HFF-Myc (cell line): ENCODE measurements at regions not wholly inside any gene's neighbourhood (a gene's known extent, or its start where the extent isn't known, plus 50 kb on each side); places are given as distances from the start of the nearest gene placed in this dataset.

Source experiments
- DNase-seq: peaks from one replicate; pipeline ENCODE4 v3.0.0-alpha.2; 2011; ENCODE audit warnings: low read depth; ENCODE audit errors: extremely low read depth
- H3K4me3 ChIP-seq: replicated peaks from 2 replicates; pipeline ENCODE4 v1.5.1; 2011; ENCODE audit warnings: low read depth, mild to moderate bottlenecking, control low read depth, low read length
- TF ChIP-seq, protein P1 (sequence below): IDR thresholded peaks from 2 replicates; pipeline ENCODE4 v1.5.1; 2012; ENCODE audit warnings: mild to moderate bottlenecking, low read depth, low read length, control low read depth; ENCODE audit errors: missing control alignments

DNA sequence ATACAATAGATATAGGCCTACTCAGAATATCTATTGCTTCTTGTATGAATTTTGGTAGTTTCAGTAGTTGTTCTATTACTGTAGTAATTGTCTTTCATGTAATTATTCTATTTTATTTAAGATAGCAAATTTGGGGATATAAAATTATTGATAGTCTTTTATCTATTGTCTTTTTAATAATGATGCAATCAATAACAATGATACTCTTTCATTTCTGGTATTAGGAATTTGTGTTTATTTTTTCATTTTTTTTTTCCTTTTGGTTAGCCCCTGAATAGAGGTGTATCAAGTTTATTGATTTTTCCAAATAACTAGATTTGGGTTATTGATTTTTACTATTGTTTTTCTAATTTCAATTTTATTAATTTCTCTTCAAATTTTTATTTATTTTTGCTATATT, 1503.7 kb downstream of the REEP3 start:
- no peak overlapping the region for H3K4me3 ChIP-seq
- TF ChIP-seq, protein P1, sequence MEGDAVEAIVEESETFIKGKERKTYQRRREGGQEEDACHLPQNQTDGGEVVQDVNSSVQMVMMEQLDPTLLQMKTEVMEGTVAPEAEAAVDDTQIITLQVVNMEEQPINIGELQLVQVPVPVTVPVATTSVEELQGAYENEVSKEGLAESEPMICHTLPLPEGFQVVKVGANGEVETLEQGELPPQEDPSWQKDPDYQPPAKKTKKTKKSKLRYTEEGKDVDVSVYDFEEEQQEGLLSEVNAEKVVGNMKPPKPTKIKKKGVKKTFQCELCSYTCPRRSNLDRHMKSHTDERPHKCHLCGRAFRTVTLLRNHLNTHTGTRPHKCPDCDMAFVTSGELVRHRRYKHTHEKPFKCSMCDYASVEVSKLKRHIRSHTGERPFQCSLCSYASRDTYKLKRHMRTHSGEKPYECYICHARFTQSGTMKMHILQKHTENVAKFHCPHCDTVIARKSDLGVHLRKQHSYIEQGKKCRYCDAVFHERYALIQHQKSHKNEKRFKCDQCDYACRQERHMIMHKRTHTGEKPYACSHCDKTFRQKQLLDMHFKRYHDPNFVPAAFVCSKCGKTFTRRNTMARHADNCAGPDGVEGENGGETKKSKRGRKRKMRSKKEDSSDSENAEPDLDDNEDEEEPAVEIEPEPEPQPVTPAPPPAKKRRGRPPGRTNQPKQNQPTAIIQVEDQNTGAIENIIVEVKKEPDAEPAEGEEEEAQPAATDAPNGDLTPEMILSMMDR, result no peak
- DNase-seq, result no peak

GRCh38 chr10:65030263-65030662, 1509.1 kb downstream of the REEP3 start:
- TF ChIP-seq, protein P1, result no peak
- no peak overlapping the region for H3K4me3 ChIP-seq
- DNase-seq, result no peak

DNA sequence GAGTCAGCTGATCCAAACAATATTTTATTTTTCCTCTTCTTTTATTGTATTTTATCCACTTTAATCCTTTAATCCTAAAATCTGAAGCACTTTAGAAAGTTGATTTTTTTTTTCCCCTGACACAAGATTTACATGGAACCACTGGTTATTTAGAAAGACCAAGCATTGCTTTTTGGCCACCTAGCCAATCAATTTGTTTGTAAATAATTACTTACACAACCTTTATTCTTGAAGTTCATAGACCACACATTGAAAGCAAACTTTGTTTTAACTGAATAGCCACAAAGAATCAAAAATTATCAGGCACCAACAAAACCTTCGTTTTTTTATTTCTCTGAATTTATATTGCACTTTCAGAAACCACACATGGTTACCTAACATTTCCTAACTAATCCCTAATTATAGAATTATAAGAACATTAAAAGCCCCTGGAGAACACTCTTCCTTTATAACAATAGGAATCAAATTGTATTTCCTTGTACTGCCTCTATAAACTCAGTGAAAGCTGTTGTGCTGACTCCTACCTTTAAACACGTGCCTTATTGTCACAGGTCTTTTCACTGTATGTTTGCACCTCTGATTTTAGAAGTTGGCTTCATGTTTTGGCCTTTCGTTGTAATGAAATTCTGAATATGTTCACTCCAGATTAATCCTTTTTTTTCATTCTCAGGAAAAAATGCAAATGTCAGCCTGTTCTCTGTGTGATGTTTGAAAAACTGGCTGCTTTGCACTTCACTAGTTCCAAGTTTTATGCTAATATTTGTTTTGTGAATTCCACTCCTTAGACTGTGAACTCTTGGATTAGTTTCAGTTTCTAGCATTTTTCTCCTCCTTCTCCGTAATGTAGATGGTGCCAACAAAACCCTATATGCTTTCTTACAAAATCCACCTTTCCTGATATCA, 1511.9 kb downstream of the REEP3 start:
- TF ChIP-seq, protein P1, result no peak
- H3K4me3 ChIP-seq, result no peak overlapping the region
- DNase-seq, result no peak

GRCh38 chr10:65033957-65034356, 1512.8 kb downstream of the REEP3 start:
- H3K4me3 ChIP-seq, result no peak overlapping the region
- TF ChIP-seq, protein P1, result no peak
- DNase-seq, result no peak

- no peak overlapping the region for H3K4me3 ChIP-seq
- TF ChIP-seq, protein P1, result no peak
- no peak for DNase-seq
These were observed 1519.6 kb downstream of the REEP3 start for GRCh38 chr10:65040796-65041195.

DNA sequence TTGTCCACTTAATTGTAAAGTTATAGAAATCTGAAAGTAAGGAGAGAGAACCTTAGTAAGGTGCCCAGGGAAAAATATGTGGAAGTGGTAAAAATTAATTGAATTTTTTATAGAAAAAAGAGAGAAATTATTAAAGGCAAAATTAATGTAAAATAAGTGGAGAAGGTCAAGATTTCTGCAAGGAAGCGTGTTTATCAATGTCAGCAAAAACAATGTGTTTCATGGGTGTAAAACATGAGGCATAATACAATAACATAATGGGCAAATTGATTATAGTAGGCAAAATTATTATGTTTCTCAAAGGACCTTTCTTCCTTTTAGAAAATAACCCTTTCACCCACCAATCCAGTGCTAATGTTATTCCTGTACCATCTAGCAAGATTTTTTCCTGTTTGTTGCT, 1520.1 kb downstream of the REEP3 start:
- no peak overlapping the region for H3K4me3 ChIP-seq
- TF ChIP-seq, protein P1, result no peak
- DNase-seq, result no peak

GRCh38 chr10:65042496-65042895, 1521.3 kb downstream of the REEP3 start:
- no peak for DNase-seq
- TF ChIP-seq, protein P1, result no peak
- no peak overlapping the region for H3K4me3 ChIP-seq
